ENCODE measurements at regions not wholly inside any gene's neighbourhood (a gene's known extent, or its start where the extent isn't known, plus 50 kb on each side); places are given as distances from the start of the nearest gene placed in this dataset.

DNA sequence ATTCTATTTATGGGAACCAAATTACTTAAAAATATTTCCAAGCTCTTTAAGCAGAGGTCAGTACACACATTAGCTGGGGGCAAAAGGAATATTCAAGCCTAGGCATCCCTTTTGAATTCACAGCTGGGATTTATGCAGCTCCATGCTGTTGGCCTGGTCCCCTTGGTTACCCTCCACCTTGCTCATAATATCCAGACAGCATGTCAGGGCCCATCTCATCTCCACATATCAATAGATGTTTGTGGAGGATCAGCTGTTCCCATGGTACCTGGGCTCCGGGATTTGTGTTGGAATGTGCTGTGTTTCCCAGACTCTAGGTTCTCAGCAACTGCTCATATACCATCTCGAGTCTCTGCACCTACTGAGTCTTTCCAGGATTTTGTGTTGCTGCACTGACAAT lies 534.8 kb downstream of the BMP2 start:
- ChIA-PET POLR2A (no interaction called here), CTCF (interaction anchor here (1.3 kb wide), 1 partner anchor 16 kb away, joined by 4 read pairs; no protein-coding TSS in a partner anchor)
- Histone ChIP-seq H3K4me1 (no peaks in the 10 kb centered on the region), H3K4me2 (no peak overlapping the region), H3K27ac (no peak overlapping the region), H3K4me3 (no peak overlapping the region), H3K9me3 (peaks cover 8% of the 10 kb centered on the region; the same call in 1 of the 3 replicates)
- TF ChIP-seq NR3C1 (IDR thresholded peaks at IDR 0.05) (no peak), MAX (IDR thresholded peaks at IDR 0.05) (no peak), HMGXB4 (CRISPR knock-in tag; IDR thresholded peaks at IDR 0.05; ENCODE audit: borderline replicate concordance) (no peak), BCL3 (IDR thresholded peaks at IDR 0.05) (no peak), MYC (IDR thresholded peaks at IDR 0.05; ENCODE audit: borderline replicate concordance, low read length) (no peak), CBX2 (IDR thresholded peaks at IDR 0.05; ENCODE audit: borderline replicate concordance, low read depth) (no peak), EP300 (IDR thresholded peaks at IDR 0.05) (no peak), JUNB (IDR thresholded peaks at IDR 0.05) (no peak), POLR2AphosphoS2 (conservative IDR thresholded peaks at IDR 0.05; ENCODE audit: low read length) (no peak), RCOR1 (IDR thresholded peaks at IDR 0.05; ENCODE audit: low read depth, low read length) (no peak), RFX5 (IDR thresholded peaks at IDR 0.05) (no peak), CHD2 (IDR thresholded peaks at IDR 0.05; ENCODE audit: low read length, partially characterized antibody) (no peak), ZC3H11A (IDR thresholded peaks at IDR 0.05) (no peak), CBX8 (IDR thresholded peaks at IDR 0.05) (no peak)
- TF ChIP-seq, protein P1, sequence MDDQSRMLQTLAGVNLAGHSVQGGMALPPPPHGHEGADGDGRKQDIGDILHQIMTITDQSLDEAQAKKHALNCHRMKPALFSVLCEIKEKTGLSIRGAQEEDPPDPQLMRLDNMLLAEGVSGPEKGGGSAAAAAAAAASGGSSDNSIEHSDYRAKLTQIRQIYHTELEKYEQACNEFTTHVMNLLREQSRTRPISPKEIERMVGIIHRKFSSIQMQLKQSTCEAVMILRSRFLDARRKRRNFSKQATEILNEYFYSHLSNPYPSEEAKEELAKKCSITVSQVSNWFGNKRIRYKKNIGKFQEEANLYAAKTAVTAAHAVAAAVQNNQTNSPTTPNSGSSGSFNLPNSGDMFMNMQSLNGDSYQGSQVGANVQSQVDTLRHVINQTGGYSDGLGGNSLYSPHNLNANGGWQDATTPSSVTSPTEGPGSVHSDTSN (IDR thresholded peaks at IDR 0.05), result no peak
- WGBS (ENCODE audit: missing lambda C conversion rate), result 13% methylated on average over 2 of the region's 2 CpGs
- no peak for DNase-seq (ENCODE audit: low read depth in 1 of 2, low spot score in 1 of 2)
- FAIRE-seq, result no peak
- ATAC-seq, result no peak

DNA sequence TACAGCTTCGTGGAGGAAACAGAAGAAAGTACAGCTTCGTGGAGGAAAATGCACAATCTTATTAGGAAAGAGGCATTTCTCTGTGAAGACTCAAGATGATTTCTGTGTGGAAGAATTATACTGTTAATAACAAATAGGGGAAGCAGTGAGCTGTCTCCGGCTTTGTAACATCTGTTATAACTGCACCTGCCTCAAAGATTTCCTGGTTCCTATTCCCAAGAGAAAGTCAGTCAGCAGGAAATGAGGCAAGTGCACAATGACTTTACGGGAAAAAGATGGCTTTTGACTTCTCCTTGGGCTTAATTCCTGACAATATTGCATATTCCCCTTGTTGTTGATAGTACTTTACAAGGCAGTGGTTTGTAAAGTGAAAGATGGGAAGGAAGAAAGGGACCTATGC lies 538.5 kb downstream of the BMP2 start:
- WGBS (ENCODE audit: missing lambda C conversion rate), result 3% methylated on average over 4 of the region's 4 CpGs
- Histone ChIP-seq H3K4me3 (no peak overlapping the region), H3K27ac (no peak overlapping the region), H3K4me1 (no peaks in the 10 kb centered on the region), H3K4me2 (no peak overlapping the region), H3K9me3 (no peaks in the 10 kb centered on the region)
- DNase-seq (ENCODE audit: low read depth in 1 of 2, low spot score in 1 of 2) (no peak), ATAC-seq (no peak), FAIRE-seq (no peak)
- POLR2A ChIA-PET, result no interaction called here
- CTCF ChIA-PET, result interaction anchor here (1.1 to 1.3 kb wide), 2 partner anchors 20 to 28 kb away, joined by 3 read pairs; no protein-coding TSS in a partner anchor
- TF ChIP-seq FOSB (CRISPR knock-in tag; IDR thresholded peaks at IDR 0.05) (no peak), FOSL2 (IDR thresholded peaks at IDR 0.05) (no peak), FOSL2 (CRISPR knock-in tag; IDR thresholded peaks at IDR 0.05) (no peak), USF2 (IDR thresholded peaks at IDR 0.05) (no peak), HOXB5 (CRISPR knock-in tag; IDR thresholded peaks at IDR 0.05) (no peak), MYC (IDR thresholded peaks at IDR 0.05; ENCODE audit: borderline replicate concordance, low read length) (no peak), PHF8 (IDR thresholded peaks at IDR 0.05; ENCODE audit: borderline replicate concordance, low read depth) (no peak), CHD2 (IDR thresholded peaks at IDR 0.05; ENCODE audit: low read length, partially characterized antibody) (no peak), TP53 (CRISPR knock-in tag; IDR thresholded peaks at IDR 0.05) (no peak), RARB (CRISPR knock-in tag; IDR thresholded peaks at IDR 0.05) (no peak), GATA3 (IDR thresholded peaks at IDR 0.05; ENCODE audit: borderline replicate concordance) (no peak), RCOR1 (IDR thresholded peaks at IDR 0.05; ENCODE audit: low read depth, low read length) (no peak), BCL3 (IDR thresholded peaks at IDR 0.05) (no peak), MAFK (IDR thresholded peaks at IDR 0.05; ENCODE audit: partially characterized antibody) (no peak), POLR2A (IDR thresholded peaks at IDR 0.05; ENCODE audit: low read length) (no peak), POLR2AphosphoS2 (conservative IDR thresholded peaks at IDR 0.05; ENCODE audit: low read length) (no peak)
- TF ChIP-seq, protein P2, sequence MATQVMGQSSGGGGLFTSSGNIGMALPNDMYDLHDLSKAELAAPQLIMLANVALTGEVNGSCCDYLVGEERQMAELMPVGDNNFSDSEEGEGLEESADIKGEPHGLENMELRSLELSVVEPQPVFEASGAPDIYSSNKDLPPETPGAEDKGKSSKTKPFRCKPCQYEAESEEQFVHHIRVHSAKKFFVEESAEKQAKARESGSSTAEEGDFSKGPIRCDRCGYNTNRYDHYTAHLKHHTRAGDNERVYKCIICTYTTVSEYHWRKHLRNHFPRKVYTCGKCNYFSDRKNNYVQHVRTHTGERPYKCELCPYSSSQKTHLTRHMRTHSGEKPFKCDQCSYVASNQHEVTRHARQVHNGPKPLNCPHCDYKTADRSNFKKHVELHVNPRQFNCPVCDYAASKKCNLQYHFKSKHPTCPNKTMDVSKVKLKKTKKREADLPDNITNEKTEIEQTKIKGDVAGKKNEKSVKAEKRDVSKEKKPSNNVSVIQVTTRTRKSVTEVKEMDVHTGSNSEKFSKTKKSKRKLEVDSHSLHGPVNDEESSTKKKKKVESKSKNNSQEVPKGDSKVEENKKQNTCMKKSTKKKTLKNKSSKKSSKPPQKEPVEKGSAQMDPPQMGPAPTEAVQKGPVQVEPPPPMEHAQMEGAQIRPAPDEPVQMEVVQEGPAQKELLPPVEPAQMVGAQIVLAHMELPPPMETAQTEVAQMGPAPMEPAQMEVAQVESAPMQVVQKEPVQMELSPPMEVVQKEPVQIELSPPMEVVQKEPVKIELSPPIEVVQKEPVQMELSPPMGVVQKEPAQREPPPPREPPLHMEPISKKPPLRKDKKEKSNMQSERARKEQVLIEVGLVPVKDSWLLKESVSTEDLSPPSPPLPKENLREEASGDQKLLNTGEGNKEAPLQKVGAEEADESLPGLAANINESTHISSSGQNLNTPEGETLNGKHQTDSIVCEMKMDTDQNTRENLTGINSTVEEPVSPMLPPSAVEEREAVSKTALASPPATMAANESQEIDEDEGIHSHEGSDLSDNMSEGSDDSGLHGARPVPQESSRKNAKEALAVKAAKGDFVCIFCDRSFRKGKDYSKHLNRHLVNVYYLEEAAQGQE (IDR thresholded peaks at IDR 0.05), result no peak
- TF ChIP-seq, protein P1 (IDR thresholded peaks at IDR 0.05), result no peak

Data from A549 (cell line).